Thyroid gland (tissue), 4 donors: ENCODE measurements at regions not wholly inside any gene's neighbourhood (a gene's known extent, or its start where the extent isn't known, plus 50 kb on each side); places are given as distances from the start of the nearest gene placed in this dataset.

ENCODE experiments used
- DNase-seq, 2 donors: peaks; one replicate each; pipeline ENCODE4 v3.0.0-alpha.2; 2019
- H3K27ac ChIP-seq, 3 donors: fragments of 200-600 bp; sonication (generic); 1 replicate in 2 of 3; 2 replicates in 1 of 3; pipeline ENCODE4 v1.5.1; 2016 to 2019; ENCODE audit warnings: mild to moderate bottlenecking in 1 of 3, moderate library complexity in 1 of 3
- H3K27me3 ChIP-seq: fragments of 200-600 bp; sonication (generic); one replicate; pipeline ENCODE4 v1.5.1; 2019
- H3K36me3 ChIP-seq, 2 donors: fragments of 200-600 bp; sonication (generic); one replicate each; pipeline ENCODE4 v1.5.1; 2016 to 2019
- H3K4me1 ChIP-seq, 2 donors: fragments of 200-600 bp; sonication (generic); one replicate each; pipeline ENCODE4 v1.5.1; 2017 to 2019
- H3K4me3 ChIP-seq, 3 donors: fragments of 200-600 bp; sonication (generic); replicated peaks in 1 of 3; 1 replicate in 2 of 3; 2 replicates in 1 of 3; pipeline ENCODE4 v1.5.1; 2016; ENCODE audit warnings: mild to moderate bottlenecking in 1 of 3
- H3K9me3 ChIP-seq: fragments of 200-600 bp; sonication (generic); one replicate; pipeline ENCODE4 v1.5.1; 2017
- POLR2A ChIP-seq, 2 donors: fragments of 450-650 bp; IDR thresholded peaks; one replicate each; pipeline ENCODE4 v1.6.1; 2017; ENCODE audit warnings: antibody characterized with exemption in 2 of 2, mild to moderate bottlenecking in 2 of 2, moderate library complexity in 1 of 2
- WGBS, 2 donors: methylation state at CpG; one replicate each; pipeline ENCODE4 v1.1.5; 2017; 5-methylcytosine and 5-hydroxymethylcytosine counted together
- intact Hi-C: fragments of 100-400 bp; cut with DNase I; formaldehyde crosslinking; loops from one replicate; pipeline ENCODE4 v1.15.1; 2023
- TF ChIP-seq, protein P1 (sequence below), 6 experiments: fragments of 200-600 bp in 3 of 6; fragments of 450-650 bp in 3 of 6; sonication (generic) in 3 of 6; IDR thresholded peaks; one replicate each; pipeline ENCODE4 v1.5.1; 2016 to 2019; ENCODE audit warnings: antibody characterized with exemption in 6 of 6, mild to moderate bottlenecking in 2 of 6, inconsistent platforms in 1 of 6, moderate library complexity in 1 of 6

DNA sequence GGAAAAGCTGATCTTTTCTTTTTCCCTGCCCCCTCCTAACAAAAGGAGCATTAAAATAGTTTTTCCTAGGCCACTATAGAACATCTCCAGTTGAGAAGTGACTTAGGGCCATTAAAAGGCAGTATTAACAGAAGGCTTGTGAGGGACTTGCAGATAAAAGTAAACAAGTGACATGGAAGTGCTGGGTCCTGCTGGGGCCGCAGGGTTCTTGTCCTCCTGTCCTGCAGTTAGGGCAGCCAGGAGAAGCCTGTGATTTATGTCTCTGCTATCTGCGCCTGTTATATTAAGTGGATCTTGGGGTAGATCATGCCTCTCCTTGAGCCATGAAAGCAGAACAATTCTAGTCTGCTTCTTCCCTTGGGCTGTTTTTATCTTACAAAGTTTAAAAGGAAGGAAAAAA lies 271.4 kb upstream of the C11orf87 start:
- Histone ChIP-seq H3K27me3 (no peaks in the 10 kb centered on the region), H3K4me3 (no peak overlapping the region), H3K4me1 (no peaks in the 10 kb centered on the region), H3K27ac (no peak overlapping the region), H3K9me3 (no peaks in the 10 kb centered on the region), H3K36me3 (no peaks in the 10 kb centered on the region)
- TF ChIP-seq, protein P1, sequence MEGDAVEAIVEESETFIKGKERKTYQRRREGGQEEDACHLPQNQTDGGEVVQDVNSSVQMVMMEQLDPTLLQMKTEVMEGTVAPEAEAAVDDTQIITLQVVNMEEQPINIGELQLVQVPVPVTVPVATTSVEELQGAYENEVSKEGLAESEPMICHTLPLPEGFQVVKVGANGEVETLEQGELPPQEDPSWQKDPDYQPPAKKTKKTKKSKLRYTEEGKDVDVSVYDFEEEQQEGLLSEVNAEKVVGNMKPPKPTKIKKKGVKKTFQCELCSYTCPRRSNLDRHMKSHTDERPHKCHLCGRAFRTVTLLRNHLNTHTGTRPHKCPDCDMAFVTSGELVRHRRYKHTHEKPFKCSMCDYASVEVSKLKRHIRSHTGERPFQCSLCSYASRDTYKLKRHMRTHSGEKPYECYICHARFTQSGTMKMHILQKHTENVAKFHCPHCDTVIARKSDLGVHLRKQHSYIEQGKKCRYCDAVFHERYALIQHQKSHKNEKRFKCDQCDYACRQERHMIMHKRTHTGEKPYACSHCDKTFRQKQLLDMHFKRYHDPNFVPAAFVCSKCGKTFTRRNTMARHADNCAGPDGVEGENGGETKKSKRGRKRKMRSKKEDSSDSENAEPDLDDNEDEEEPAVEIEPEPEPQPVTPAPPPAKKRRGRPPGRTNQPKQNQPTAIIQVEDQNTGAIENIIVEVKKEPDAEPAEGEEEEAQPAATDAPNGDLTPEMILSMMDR (IDR thresholded peaks at IDR 0.05): no peak
- no peak for TF ChIP-seq POLR2A (IDR thresholded peaks at IDR 0.05)
- no peak for DNase-seq
- intact Hi-C loops: no loop called here
- 41 to 47% methylated on average over 2 of the region's 2 CpGs for WGBS, 2 donors

DNA sequence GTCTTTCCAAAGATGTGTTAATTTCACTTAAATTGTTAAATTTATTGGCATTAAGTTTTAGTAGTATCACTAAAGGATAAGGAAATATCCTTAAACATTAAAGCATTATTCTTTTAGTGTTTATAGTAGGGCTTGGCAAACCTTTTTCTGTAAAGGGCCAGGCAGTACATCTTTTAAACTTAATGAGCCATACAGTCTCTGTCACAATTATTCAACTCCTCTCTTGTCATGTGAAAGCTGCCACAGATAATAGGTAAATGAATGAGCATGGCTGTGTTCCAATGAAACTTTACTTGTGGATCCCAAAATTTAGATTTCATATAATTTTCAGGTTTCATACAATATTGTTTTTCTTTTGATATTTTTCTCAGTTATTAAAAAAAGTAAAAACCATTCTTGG lies 268.2 kb upstream of the C11orf87 start:
- DNase-seq: no peak
- intact Hi-C loops: no loop called here
- TF ChIP-seq, protein P1 (IDR thresholded peaks at IDR 0.05): no peak
- no peak for TF ChIP-seq POLR2A (IDR thresholded peaks at IDR 0.05)

DNA sequence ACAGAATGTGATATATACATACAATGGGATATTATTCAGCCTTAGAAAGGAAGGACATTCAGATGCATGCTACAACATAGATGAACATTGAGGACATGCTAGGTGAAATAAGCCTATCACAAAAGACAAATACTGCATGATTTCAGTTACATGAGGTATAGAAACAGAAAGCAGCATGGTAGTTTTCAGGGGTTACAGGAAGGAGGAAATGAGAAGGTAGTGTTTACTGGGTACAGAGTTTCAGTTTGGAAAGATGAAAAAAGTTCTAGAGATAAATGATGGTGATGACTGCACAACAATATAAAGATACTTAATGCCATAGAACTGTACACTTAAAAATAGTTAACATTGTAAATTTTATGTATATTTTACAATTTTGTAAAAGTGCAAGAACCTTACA lies 266.7 kb upstream of the C11orf87 start:
- intact Hi-C loops: no loop called here
- Histone ChIP-seq H3K27me3 (no peaks in the 10 kb centered on the region), H3K27ac (no peak overlapping the region), H3K4me1 (no peaks in the 10 kb centered on the region), H3K36me3 (no peaks in the 10 kb centered on the region), H3K4me3 (no peak overlapping the region), H3K9me3 (no peaks in the 10 kb centered on the region)
- TF ChIP-seq, protein P1 (IDR thresholded peaks at IDR 0.05): no peak
- TF ChIP-seq POLR2A (IDR thresholded peaks at IDR 0.05): no peak
- DNase-seq: no peak

More for the DNA sequence above, 268.2 kb upstream of the C11orf87 start:
- H3K4me3 ChIP-seq: no peak overlapping the region
- no peaks in the 10 kb centered on the region for H3K27me3 ChIP-seq
- no peak overlapping the region for H3K27ac ChIP-seq
- H3K4me1 ChIP-seq: no peaks in the 10 kb centered on the region
- no peaks in the 10 kb centered on the region for H3K36me3 ChIP-seq
- no peaks in the 10 kb centered on the region for H3K9me3 ChIP-seq

- no peaks in the 10 kb centered on the region for H3K4me1 ChIP-seq
- TF ChIP-seq POLR2A (IDR thresholded peaks at IDR 0.05): no peak
- TF ChIP-seq, protein P1 (IDR thresholded peaks at IDR 0.05): no peak
- WGBS, 2 donors: 75 to 76% methylated on average over 3 of the region's 3 CpGs
- no peak overlapping the region for H3K4me3 ChIP-seq
- no peaks in the 10 kb centered on the region for H3K27me3 ChIP-seq
- H3K36me3 ChIP-seq: no peaks in the 10 kb centered on the region
- H3K9me3 ChIP-seq: no peaks in the 10 kb centered on the region
- no peak for DNase-seq
- no peak overlapping the region for H3K27ac ChIP-seq
- intact Hi-C loops: no loop called here
These were observed 257.0 kb upstream of the C11orf87 start for GRCh38 chr11:109165035-109165434.

DNA sequence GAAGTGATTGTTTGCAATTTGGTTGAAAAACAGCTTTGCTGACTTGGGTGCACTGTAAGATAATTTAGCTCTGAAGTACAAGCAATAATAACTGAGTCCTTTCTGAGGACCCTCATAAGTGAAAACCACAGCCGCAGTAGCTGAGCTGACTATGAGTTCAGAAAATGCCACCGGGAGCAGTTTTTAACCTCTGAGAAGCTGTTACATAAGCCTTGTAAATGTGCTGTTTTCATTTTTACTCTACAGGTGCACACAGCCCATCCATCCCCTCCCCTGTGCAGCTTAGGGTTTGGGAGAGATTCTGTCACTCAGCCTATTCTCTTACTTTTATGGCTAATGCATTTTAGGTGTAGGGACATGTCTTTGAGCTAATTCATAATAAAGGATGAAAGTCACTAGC lies 255.5 kb upstream of the C11orf87 start:
- H3K36me3 ChIP-seq: no peaks in the 10 kb centered on the region
- no peak overlapping the region for H3K4me3 ChIP-seq
- H3K4me1 ChIP-seq: no peaks in the 10 kb centered on the region
- no peak overlapping the region for H3K27ac ChIP-seq
- DNase-seq: no peak
- H3K27me3 ChIP-seq: no peaks in the 10 kb centered on the region
- WGBS, 2 donors: 25 to 36% methylated on average over 2 of the region's 2 CpGs
- intact Hi-C loops: no loop called here
- TF ChIP-seq, protein P1 (IDR thresholded peaks at IDR 0.05): no peak
- no peak for TF ChIP-seq POLR2A (IDR thresholded peaks at IDR 0.05)
- H3K9me3 ChIP-seq: no peaks in the 10 kb centered on the region
